CD4-positive, alpha-beta T cell treated with Interferon alpha-2 for 1 hour (primary cell): ENCODE measurements at regions not wholly inside any gene's neighbourhood (a gene's known extent, or its start where the extent isn't known, plus 50 kb on each side); places are given as distances from the start of the nearest gene placed in this dataset.
"Not testable (repeated sequence)": the region's sequence is repeated elsewhere in the genome, so short reads cannot be mapped to it uniquely, and the experiment has no call there.

ENCODE experiments used
- DNase-seq, 2 donors: peaks; one replicate each; pipeline ENCODE4 v3.0.0-alpha.2; 2020 to 2022

DNA sequence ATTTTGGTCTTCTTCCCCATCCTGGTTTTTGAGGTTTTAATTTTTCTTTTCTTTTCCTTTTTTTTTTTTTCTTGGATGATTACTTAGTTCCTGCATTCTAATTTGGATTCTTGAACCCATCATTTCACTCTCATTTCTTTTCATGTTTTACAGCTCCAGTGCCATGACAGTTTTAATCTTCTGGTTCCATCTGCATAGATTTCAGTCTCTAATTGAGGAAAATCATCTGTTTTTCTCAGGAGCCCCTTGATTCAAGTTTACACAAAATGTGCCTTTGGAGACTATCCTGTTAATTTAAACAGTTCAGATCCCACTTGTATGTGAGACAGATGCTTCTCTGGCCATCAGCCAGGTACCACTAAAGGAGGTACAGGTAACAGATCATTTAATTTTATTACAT lies 379.9 kb downstream of the PIK3C3 start:
- DNase-seq = no peak

GRCh38 chr18:42336139-42336538 lies 381.1 kb downstream of the PIK3C3 start:
- no peak for DNase-seq

DNA sequence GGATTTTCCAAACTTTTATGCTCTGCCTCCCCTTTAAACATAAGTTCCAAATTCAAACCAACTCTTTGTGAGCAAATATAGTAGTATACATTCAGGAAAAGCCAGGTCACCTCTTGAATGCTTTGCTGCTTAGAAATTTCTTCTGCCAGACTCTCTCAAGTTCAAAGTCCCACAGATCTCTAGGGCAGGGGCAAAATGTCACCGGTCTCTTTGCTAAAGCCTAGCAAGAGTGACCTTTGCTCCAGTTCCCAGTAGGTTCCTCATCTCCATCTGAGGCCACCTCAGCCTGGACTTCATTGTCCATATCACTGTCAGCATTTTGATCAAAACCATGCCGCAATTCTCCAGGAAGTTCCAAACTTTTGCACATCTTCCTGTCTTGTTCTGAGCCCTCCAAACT lies 382.3 kb downstream of the PIK3C3 start:
- DNase-seq = not testable (repeated sequence)

- DNase-seq = no peak
Measured at GRCh38 chr18:42338683-42339082, 383.6 kb downstream of the PIK3C3 start.

GRCh38 chr18:42339372-42339771 lies 384.3 kb downstream of the PIK3C3 start:
- DNase-seq = no peak

- DNase-seq = no peak
Measured at GRCh38 chr18:42340423-42341009, 385.5 kb downstream of the PIK3C3 start.

DNA sequence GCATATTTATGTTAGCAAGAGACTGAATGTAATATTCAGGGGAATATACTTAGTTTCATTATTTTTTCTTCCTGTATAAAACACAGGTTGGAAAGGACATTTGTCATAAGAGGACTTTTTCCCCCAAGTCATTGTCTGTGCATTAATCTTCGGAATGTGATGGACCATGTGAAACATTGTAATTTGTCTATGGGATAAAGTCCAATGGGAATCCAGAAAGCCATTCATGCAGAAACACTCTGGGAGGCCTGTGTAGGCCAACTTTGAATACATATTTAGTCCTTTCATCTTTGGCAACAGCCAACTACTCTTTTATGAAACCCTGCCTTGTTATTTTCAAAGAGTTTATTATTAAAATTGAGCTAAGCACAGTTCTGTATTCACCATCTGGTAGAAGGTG lies 386.4 kb downstream of the PIK3C3 start:
- DNase-seq = no peak

DNA sequence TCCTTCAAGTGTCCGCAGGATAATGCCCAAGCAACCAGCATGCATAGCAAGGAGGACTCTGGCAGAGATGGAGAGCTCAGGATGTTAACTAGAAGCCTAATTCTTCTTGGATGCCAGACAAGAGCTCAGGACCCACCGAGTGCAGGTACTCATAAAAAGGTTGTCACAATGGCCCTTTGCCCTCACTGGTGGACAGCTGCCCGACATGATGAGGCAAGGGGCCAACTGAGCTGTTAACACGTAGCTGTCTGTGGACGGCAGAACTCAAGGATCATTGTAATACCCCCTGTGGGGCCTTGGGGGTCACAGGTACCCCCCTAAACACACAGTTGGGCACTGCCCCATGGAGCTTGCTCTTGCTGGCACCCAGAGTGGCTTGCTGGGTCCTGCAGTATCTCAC lies 393.7 kb downstream of the PIK3C3 start:
- no peak for DNase-seq

DNA sequence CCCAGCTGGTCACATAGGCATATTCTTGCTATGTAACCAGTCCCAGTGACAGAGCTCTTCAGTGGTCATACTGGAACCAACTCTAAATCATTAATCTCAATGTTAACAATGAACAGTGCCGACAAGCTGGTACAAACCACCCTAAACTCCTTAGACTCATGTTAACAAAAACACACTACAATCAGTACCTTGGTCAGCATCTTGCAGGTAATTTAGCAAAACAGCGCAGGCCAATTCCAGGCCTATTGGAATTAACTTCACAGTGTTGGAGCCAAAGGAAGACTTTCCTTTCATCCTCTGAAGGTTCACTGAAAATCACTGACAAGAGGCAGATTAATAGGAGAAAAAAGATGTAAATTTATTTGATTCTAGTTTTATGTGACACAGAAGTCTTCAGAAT lies 396.4 kb downstream of the PIK3C3 start:
- DNase-seq = no peak

DNA sequence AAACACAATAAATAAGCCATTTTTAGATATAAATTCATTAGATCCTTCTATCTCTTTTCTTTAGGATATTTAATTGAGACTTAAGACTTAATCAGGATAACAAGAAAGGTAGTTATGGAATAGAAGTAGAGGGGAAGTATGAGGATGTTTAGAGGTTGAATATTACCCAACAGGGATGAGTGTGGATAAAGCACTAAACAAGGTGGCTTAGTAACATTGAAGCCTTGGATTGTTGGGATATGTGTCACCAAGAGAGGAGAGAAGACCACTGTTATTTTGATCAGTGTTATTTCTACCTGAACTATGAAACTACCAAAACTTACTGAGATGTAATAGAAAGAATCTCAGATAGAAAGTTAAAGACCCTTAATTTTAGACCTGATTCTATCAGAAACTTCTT lies 405.7 kb downstream of the PIK3C3 start:
- no peak for DNase-seq

GRCh38 chr18:42363446-42364441 lies 408.7 kb downstream of the PIK3C3 start:
- no peak for DNase-seq

DNA sequence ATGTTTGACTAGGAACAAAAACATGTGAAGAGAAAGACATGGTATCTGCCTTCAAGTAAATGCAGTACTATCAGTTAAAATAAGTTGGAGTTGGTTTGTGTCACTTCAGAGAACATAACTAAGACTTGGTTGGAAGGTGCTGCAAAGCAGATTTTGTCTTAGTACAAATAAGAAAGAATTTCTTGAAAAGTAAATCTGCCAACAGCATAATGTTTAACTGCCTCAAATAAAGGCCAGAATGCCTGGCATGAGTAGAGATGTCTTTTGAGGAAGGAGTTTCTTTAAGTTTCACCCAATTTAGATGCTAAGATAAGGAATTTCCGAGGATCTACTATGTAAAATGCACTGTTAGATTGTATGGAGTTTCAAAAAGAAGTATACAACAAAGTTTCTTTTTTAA lies 409.7 kb downstream of the PIK3C3 start:
- no peak for DNase-seq

- DNase-seq = no peak
Measured at GRCh38 chr18:42365591-42365990, 410.6 kb downstream of the PIK3C3 start.

- no peak for DNase-seq
Measured at GRCh38 chr18:42373584-42373983, 418.6 kb downstream of the PIK3C3 start.

DNA sequence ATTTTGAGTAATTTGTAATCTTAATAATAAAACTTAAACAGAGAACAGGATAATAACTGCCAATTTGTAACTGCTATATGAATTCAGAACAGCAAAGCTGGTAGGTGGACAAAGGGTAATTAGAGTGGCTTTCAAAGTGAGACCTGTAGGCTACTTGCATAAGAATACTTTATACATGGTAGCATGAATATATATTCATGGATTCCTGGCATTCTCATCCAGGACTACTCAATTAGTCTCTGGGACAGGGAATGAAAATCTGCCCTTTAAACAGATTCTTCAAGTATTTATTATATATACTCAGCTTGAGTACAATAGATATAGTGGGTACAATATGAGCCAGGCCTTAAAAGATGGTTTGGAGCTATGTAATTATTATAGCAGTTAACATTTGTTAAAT lies 419.9 kb downstream of the PIK3C3 start:
- no peak for DNase-seq

DNA sequence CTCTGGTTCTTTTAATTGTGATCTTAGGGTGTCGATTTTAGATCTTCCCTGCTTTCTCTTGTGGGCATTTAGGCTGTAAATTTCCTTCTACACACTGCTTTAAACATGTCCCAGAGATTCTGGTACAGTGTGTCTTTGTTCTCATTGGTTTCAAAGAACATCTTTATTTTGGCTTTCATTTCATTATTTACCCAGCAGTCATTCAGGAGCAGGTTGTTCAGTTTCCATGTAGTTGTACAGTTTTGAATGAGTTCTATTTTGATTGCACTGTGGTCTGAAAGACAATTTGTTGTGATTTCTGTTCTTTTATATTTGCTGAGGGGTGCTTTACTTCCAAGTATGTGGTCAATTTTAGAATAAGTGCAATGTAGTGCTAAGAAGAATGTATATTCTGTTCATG lies 423.8 kb downstream of the PIK3C3 start:
- DNase-seq = not testable (repeated sequence)

DNA sequence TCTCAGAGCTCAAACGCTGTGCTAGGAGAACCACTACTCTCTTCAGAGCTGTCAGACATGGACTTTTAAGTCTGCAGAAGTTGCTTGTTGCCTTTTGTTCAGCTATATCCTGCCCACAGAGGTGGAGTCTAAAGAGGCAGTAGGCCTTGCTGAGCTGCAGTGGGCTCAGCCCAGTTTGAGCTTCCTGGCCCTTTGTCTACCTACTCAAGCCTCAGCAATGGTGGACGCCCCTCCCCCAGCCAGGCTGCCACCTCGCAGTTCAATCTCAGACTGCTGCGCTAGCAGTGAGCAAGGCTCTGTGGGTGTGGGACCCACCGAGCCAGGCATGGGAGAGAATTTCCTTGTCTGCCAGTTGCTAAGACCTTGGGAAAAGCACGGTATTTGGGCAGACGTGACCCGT lies 426.2 kb downstream of the PIK3C3 start:
- not testable (repeated sequence) for DNase-seq

GRCh38 chr18:42392416-42392815 lies 437.4 kb downstream of the PIK3C3 start:
- no peak for DNase-seq

DNA sequence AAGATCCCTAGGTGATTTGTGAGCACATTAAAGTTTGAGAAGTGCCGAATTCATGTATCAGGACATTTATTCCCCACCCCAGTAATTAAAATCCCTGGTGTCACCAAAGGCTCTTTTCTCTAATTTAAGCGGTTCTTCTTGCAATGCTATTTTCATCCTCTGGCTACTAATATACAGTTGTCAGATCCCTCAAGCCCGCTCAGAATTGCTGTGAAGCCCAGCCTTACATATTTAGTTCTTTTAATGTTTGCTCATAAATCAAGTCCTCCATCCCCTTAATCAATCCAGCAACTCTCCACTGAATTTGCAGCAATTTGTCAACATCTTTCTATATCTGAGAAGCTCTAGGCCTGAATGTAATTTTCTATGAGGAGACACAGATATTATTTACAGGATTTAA lies 437.9 kb downstream of the PIK3C3 start:
- DNase-seq = no peak

- DNase-seq = no peak
Measured at GRCh38 chr18:42394238-42394637, 439.2 kb downstream of the PIK3C3 start.

- no peak for DNase-seq
Measured at GRCh38 chr18:42401131-42401673, 446.2 kb downstream of the PIK3C3 start.

DNA sequence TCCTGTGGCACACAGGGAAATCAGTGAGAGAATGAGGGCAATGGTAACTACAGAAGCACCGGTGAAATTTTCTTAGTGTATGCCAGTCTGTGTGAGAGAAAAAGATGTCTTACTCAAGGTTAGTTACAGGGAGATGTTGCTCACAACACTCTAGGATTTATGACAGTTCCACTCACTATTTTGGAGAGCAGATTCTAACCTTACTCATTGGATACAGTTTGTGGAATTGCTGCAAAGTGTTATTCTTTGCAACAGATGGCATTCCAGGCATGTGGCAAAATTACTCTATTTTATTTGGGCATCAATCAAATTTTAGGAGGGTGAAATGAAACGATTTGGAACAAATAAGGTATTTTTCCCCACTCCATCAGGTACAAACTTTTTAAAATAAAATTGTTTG lies 449.1 kb downstream of the PIK3C3 start:
- no peak for DNase-seq

- DNase-seq = no peak
Measured at GRCh38 chr18:42409005-42409404, 454.0 kb downstream of the PIK3C3 start.

- no peak for DNase-seq
Measured at GRCh38 chr18:42412281-42412680, 457.2 kb downstream of the PIK3C3 start.
